H9 (cell line): ENCODE measurements at regions not wholly inside any gene's neighbourhood (a gene's known extent, or its start where the extent isn't known, plus 50 kb on each side); places are given as distances from the start of the nearest gene placed in this dataset.

Experiments used
- DNase-seq: peaks from one replicate; pipeline ENCODE4 v3.0.0-alpha.2; 2017
- H2AFZ ChIP-seq: one replicate; pipeline ENCODE4 v1.6.1; 2013; ENCODE audit warnings: mild to moderate bottlenecking, low read length, control low read depth, moderate library complexity
- H2AK5ac ChIP-seq: 2 replicates; pipeline ENCODE4 v1.6.1; 2013; ENCODE audit warnings: low read length, control low read depth, mixed read lengths; ENCODE audit not compliant: insufficient read length
- H2BK120ac ChIP-seq: one replicate; pipeline ENCODE4 v1.6.1; 2013; ENCODE audit warnings: low read depth, mild to moderate bottlenecking, low read length, control low read depth, inconsistent platforms; ENCODE audit not compliant: poor library complexity, severe bottlenecking
- H2BK12ac ChIP-seq: 2 replicates; pipeline ENCODE4 v1.6.1; 2013; ENCODE audit warnings: low read length, control low read depth, mixed read lengths, low read depth; ENCODE audit not compliant: insufficient read length
- H2BK15ac ChIP-seq: 2 replicates; pipeline ENCODE4 v1.6.1; 2013; ENCODE audit warnings: low read depth, low read length, control low read depth
- H2BK20ac ChIP-seq: one replicate; pipeline ENCODE4 v1.6.1; 2013; ENCODE audit warnings: low read depth, mild to moderate bottlenecking, low read length, control low read depth, inconsistent platforms; ENCODE audit not compliant: poor library complexity, severe bottlenecking
- H2BK5ac ChIP-seq: 2 replicates; pipeline ENCODE4 v1.6.1; 2013; ENCODE audit warnings: low read length, control low read depth, mixed read lengths; ENCODE audit not compliant: insufficient read length
- H3K14ac ChIP-seq: 2 replicates; pipeline ENCODE4 v1.6.1; 2013; ENCODE audit warnings: low read length, control low read depth; ENCODE audit not compliant: insufficient read depth
- H3K18ac ChIP-seq: 2 replicates; pipeline ENCODE4 v1.6.1; 2013; ENCODE audit warnings: low read depth, mild to moderate bottlenecking, mixed read lengths, low read length, control low read depth; ENCODE audit not compliant: insufficient read length
- H3K23ac ChIP-seq: 2 replicates; pipeline ENCODE4 v1.6.1; 2013; ENCODE audit warnings: low read length, control low read depth, mixed read lengths, low read depth; ENCODE audit not compliant: insufficient read length
- H3K23me2 ChIP-seq: 2 replicates; pipeline ENCODE4 v1.6.1; 2013; ENCODE audit warnings: low read depth, mild to moderate bottlenecking, mixed read lengths, low read length, control low read depth; ENCODE audit not compliant: insufficient read length, poor library complexity, severe bottlenecking
- H3K27ac ChIP-seq: 2 replicates; pipeline ENCODE4 v1.5.1; 2013; ENCODE audit warnings: low read length, control low read depth, mixed read lengths, low read depth; ENCODE audit not compliant: insufficient read length
- H3K27me3 ChIP-seq: 2 replicates; pipeline ENCODE4 v1.6.1; 2013; ENCODE audit warnings: low read length, control low read depth, inconsistent platforms; ENCODE audit not compliant: insufficient read depth
- H3K4ac ChIP-seq: 2 replicates; pipeline ENCODE4 v1.6.1; 2013; ENCODE audit warnings: low read depth, mild to moderate bottlenecking, control low read depth, inconsistent platforms, low read length, moderate library complexity
- H3K4me1 ChIP-seq: 2 replicates; pipeline ENCODE4 v1.6.1; 2013; ENCODE audit warnings: low read length, control low read depth, inconsistent platforms; ENCODE audit not compliant: insufficient read depth
- H3K4me2 ChIP-seq: 2 replicates; pipeline ENCODE4 v1.6.1; 2013; ENCODE audit warnings: low read length, control low read depth, mixed read lengths; ENCODE audit not compliant: insufficient read length, insufficient read depth
- H3K56ac ChIP-seq: 2 replicates; pipeline ENCODE4 v1.6.1; 2013; ENCODE audit warnings: low read depth, mild to moderate bottlenecking, mixed read lengths, low read length, control low read depth; ENCODE audit not compliant: insufficient read length
- H3K79me1 ChIP-seq: 2 replicates; pipeline ENCODE4 v1.6.1; 2013; ENCODE audit warnings: low read depth, mild to moderate bottlenecking, moderate library complexity, low read length, control low read depth, inconsistent platforms; ENCODE audit not compliant: insufficient read depth, poor library complexity, severe bottlenecking
- H3K79me2 ChIP-seq: 2 replicates; pipeline ENCODE4 v1.6.1; 2013; ENCODE audit warnings: low read length, control low read depth, inconsistent platforms; ENCODE audit not compliant: insufficient read depth
- H3K9ac ChIP-seq: 2 replicates; pipeline ENCODE4 v1.6.1; 2013; ENCODE audit warnings: low read length, control low read depth, mixed read lengths; ENCODE audit not compliant: insufficient read length; ENCODE audit errors: extremely low read depth
- H3K9me3 ChIP-seq: one replicate; pipeline ENCODE4 v1.6.1; 2013; ENCODE audit warnings: low read depth, low read length, inconsistent platforms; ENCODE audit not compliant: control insufficient read depth
- H3T11ph ChIP-seq: one replicate; pipeline ENCODE4 v1.6.1; 2013; ENCODE audit warnings: mild to moderate bottlenecking, low read length, control low read depth, inconsistent platforms
- H4K20me1 ChIP-seq: one replicate; pipeline ENCODE4 v1.6.1; 2013; ENCODE audit not compliant: control insufficient read depth, insufficient read length, insufficient read depth
- H4K5ac ChIP-seq: 2 replicates; pipeline ENCODE4 v1.6.1; 2013; ENCODE audit warnings: low read depth, mild to moderate bottlenecking, mixed read lengths, low read length, control low read depth; ENCODE audit not compliant: insufficient read length
- H4K8ac ChIP-seq: replicated peaks from 2 replicates; pipeline ENCODE4 v1.6.1; 2013; ENCODE audit warnings: low read length, control low read depth, mixed read lengths, low read depth; ENCODE audit not compliant: insufficient read length
- H4K91ac ChIP-seq: 2 replicates; pipeline ENCODE4 v1.6.1; 2013; ENCODE audit warnings: low read depth, mild to moderate bottlenecking, moderate library complexity, mixed read lengths, low read length, control low read depth; ENCODE audit not compliant: insufficient read length
- H3K27ac Mint-ChIP-seq, 3 experiments: 2 replicates in 2 of 3; 3 replicates in 1 of 3; pipeline ENCODE4 v1.8.0; 2020 to 2021; ENCODE audit warnings: mixed read lengths in 3 of 3, mild to moderate bottlenecking in 1 of 3, moderate library complexity in 1 of 3
- H3K27me3 Mint-ChIP-seq: 2 replicates; pipeline ENCODE4 v1.8.0; 2021; ENCODE audit warnings: low read depth, mild to moderate bottlenecking, moderate library complexity, mixed read lengths
- H3K36me3 Mint-ChIP-seq, 3 experiments: 2 replicates in 2 of 3; 3 replicates in 1 of 3; pipeline ENCODE4 v1.8.0; 2020 to 2021; ENCODE audit warnings: low read depth in 3 of 3, mixed read lengths in 3 of 3; ENCODE audit not compliant: insufficient read depth in 1 of 3
- H3K4me1 Mint-ChIP-seq, 2 experiments: 2 replicates each; pipeline ENCODE4 v1.8.0; 2020; ENCODE audit warnings: mixed read lengths in 2 of 2
- H3K4me3 Mint-ChIP-seq, 2 experiments: 2 replicates in 1 of 2; 3 replicates in 1 of 2; pipeline ENCODE4 v1.8.0; 2020 to 2021; ENCODE audit warnings: mild to moderate bottlenecking in 2 of 2, mixed read lengths in 2 of 2, moderate library complexity in 1 of 2
- H3K9me3 Mint-ChIP-seq, 2 experiments: 2 replicates in 1 of 2; 3 replicates in 1 of 2; pipeline ENCODE4 v1.8.0; 2020; ENCODE audit warnings: mild to moderate bottlenecking in 2 of 2, mixed read lengths in 2 of 2, moderate library complexity in 1 of 2
- WGBS: extraction: QIAGEN DNeasy Blood & Tissue Kit; methylation state at CpG from one replicate; pipeline ENCODE4 v1.1.7; 2013; ENCODE audit warnings: missing lambda C conversion rate, low lambda C conversion rate, mixed read lengths; ENCODE audit not compliant: insufficient read length; ENCODE audit errors: extremely low coverage; 5-methylcytosine and 5-hydroxymethylcytosine counted together
- TF ChIP-seq, protein P1 (sequence below): fragments of 200-600 bp; sonication (generic); conservative IDR thresholded peaks from 3 replicates; pipeline ENCODE4 v1.8.0; 2021; ENCODE audit warnings: antibody characterized with exemption, mild to moderate bottlenecking

DNA sequence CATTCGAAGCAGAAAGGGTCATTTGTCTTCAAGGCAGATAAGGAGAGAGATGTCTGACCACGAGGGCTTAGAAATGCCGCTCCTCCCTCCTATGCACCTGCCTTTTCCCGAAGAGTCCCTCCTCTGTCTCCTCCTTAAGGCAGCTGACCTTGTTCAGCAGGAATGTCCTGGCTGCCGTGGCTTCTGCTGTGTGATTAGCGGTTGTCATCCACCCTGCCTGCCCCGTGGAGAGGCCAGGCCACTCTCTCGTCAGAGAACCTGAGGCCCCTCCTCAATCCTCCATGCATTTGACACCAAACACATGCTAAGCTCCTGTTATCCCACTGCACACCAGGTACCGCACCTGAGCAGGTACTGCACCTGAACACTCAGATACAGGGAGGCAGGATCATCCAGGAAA lies 834.6 kb downstream of the TBC1D22A start:
- H3K79me2 ChIP-seq, result no peaks in the 10 kb centered on the region
- H2BK15ac ChIP-seq, result no peak overlapping the region
- no peak overlapping the region for H3K27ac ChIP-seq
- H3K4ac ChIP-seq, result no peak overlapping the region
- H3K23ac ChIP-seq, result no peak overlapping the region
- no peak overlapping the region for H2BK120ac ChIP-seq
- no peak overlapping the region for H3T11ph ChIP-seq
- Mint-ChIP-seq H3K36me3 (peaks cover 0 to 36% (median 31%) of the 10 kb centered on the region in 3 experiments; a peak in 4 of 7 replicates), H3K4me3 (no peak overlapping the region), H3K27ac (no peak overlapping the region), H3K27me3 (peaks cover 13% of the 10 kb centered on the region), H3K4me1 (no peaks in the 10 kb centered on the region), H3K9me3 (peaks cover 10 to 95% of the 10 kb centered on the region in 2 experiments)
- H3K14ac ChIP-seq, result no peak overlapping the region
- no peak overlapping the region for H4K5ac ChIP-seq
- peaks cover 49% of the 10 kb centered on the region for H3K9me3 ChIP-seq
- no CpG with 5 or more reads among the region's 9 CpGs for WGBS
- no peaks in the 10 kb centered on the region for H4K20me1 ChIP-seq
- no peak overlapping the region for H2AK5ac ChIP-seq
- no peak overlapping the region for H3K18ac ChIP-seq
- no peak overlapping the region for H4K8ac ChIP-seq
- no peak for DNase-seq
- H3K27me3 ChIP-seq, result no peaks in the 10 kb centered on the region
- no peak overlapping the region for H2BK5ac ChIP-seq
- TF ChIP-seq, protein P1, sequence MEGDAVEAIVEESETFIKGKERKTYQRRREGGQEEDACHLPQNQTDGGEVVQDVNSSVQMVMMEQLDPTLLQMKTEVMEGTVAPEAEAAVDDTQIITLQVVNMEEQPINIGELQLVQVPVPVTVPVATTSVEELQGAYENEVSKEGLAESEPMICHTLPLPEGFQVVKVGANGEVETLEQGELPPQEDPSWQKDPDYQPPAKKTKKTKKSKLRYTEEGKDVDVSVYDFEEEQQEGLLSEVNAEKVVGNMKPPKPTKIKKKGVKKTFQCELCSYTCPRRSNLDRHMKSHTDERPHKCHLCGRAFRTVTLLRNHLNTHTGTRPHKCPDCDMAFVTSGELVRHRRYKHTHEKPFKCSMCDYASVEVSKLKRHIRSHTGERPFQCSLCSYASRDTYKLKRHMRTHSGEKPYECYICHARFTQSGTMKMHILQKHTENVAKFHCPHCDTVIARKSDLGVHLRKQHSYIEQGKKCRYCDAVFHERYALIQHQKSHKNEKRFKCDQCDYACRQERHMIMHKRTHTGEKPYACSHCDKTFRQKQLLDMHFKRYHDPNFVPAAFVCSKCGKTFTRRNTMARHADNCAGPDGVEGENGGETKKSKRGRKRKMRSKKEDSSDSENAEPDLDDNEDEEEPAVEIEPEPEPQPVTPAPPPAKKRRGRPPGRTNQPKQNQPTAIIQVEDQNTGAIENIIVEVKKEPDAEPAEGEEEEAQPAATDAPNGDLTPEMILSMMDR, result no peak
- H3K4me1 ChIP-seq, result no peaks in the 10 kb centered on the region
- H4K91ac ChIP-seq, result no peak overlapping the region
- H3K56ac ChIP-seq, result no peak overlapping the region
- H2BK20ac ChIP-seq, result no peak overlapping the region
- H3K4me2 ChIP-seq, result no peak overlapping the region
- H3K79me1 ChIP-seq, result no peaks in the 10 kb centered on the region
- H2AFZ ChIP-seq, result no peak overlapping the region
- H3K23me2 ChIP-seq, result no peaks in the 10 kb centered on the region
- H3K9ac ChIP-seq, result no peak overlapping the region
- H2BK12ac ChIP-seq, result no peak overlapping the region
